Anterior cingulate cortex (tissue), 58 donors: ENCODE measurements at regions not wholly inside any gene's neighbourhood (a gene's known extent, or its start where the extent isn't known, plus 50 kb on each side); places are given as distances from the start of the nearest gene placed in this dataset.

ENCODE experiments used
- DNase-seq, 58 donors: peaks; one replicate each; lab custom pipeline; 2025; lab: John Stamatoyannopoulos, UW

DNA sequence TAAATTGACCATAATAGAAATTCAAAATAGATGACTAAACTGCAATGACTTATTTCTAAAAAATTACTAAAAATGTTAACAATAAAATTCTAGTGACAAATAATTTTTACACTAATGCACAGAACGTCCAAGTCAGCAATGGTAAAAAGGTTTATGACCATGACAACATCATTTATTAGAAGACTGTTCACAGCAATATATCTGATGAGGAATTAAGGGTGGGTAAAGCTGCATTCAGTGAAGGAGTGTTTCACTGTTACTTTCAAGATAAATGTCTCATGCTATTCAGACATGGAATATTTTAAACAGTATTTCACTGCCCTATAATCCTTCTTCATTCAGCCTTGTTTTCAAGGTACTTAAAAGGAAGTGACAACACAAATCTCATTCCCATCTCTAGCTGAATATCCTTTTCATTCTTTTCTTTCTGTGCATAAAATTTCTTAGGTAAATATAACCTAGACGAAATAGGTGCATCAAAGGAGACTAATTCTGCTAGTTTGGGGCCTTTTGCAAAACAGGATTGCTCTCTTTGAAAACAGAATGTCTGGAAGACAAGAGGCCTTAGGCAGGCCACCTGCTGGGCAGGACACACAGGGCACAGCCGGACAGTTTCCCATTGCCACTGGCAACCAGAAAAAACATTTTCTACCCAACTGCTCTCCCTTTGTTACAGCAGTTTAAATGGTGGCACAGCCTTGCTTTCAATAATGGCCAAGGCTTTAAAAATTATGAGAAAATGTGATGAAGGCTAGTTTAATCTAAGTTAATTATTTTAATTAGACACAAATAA lies 600.3 kb downstream of the SPRY1 start:
- DNase-seq: peak in 12 of 58 donors; percentile 1 to 60 (median 10)

- DNase-seq: no peak
These were observed 601.3 kb downstream of the SPRY1 start for GRCh38 chr4:123997776-123998449.

DNA sequence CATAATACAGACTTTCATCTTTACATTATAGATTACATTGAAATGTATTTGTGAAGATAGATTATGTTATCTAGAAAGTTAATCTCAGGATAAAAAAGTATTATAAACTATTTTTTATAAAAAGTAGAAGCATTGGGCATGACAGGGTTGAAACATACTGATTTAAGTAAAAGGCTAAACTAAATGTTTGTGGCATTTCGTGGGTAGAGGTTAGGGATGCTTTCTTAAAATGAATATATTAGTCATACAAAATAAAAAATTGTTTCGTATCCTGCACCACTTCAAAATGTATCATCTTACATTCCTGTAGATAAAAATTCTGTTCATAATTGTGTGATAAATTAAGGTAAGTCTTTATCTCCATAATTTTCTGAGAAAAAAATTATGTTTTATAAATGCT lies 603.6 kb downstream of the SPRY1 start:
- no peak for DNase-seq

GRCh38 chr4:124015766-124016165 lies 619.2 kb downstream of the SPRY1 start:
- no peak for DNase-seq

DNA sequence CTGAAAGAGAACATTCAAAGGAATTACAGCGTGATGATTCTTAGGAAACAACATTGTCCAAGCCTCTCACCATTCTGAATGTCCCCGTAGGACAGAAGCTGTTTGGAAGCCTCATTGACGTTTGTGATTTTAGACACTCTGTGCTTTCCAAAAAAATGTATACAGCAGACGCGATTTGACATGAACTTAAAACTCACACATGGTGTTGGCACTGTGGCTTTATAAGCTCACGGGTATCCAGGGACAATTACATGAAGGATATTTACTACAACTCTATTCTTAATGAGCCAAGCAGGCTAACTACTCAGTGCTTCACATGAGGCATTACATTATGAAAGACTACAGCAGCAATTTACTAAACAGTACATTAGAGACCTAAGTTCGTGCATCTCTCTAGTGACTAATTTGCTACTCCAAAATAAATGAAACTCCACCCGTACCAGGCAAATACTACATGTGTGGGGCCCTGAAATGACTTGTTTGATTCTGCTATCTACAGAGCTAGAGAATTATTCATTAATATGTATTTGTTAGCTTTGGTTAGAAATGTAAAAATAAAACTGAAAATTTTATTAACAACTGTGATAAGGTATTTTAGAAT lies 620.7 kb downstream of the SPRY1 start:
- no peak for DNase-seq

- peak in 4 of 58 donors; percentile 0 to 15 (median 4) for DNase-seq
These were observed 622.1 kb downstream of the SPRY1 start for GRCh38 chr4:124018383-124019317.

- no peak for DNase-seq
These were observed 623.4 kb downstream of the SPRY1 start for GRCh38 chr4:124019749-124020549.

- DNase-seq: no peak
These were observed 628.4 kb downstream of the SPRY1 start for GRCh38 chr4:124025000-124025399.

DNA sequence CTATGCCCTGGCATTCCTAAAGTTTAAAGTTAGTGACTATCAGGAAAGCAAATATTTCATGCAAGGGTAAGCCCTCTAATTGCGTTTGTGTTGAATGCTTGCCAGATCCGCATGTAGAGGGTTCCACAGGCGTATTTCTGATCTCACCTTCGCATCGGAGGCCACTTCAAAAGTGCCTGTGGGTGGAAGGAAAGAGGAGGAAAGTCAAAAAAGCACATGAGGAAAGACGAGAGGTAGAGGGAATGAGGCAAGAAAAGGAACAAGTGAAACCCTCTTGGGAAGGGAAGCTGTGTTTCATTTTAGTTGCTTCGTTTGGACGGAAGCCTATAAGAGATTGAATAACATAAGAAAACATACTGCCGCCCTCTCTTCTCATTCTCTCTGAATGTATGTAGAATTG lies 628.8 kb downstream of the SPRY1 start:
- no peak for DNase-seq

DNA sequence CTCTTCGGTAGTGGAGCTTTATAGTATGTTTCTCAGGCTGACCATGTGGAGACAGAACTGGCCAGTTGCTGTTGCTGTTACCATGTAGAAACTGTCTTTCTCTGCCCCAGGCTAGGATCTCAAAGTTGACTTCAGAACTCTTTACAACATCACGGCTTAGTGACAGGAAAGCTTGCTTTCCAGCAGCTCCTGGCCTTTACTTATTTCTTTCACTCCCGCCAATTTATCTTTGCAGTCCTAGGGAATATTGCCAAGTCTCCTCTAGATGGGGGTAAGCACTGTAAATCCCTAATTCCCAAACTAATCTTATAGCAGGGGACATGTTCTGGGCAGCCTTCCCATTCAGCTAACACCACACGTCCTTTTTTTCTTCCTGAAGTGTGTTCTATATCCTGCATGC lies 631.6 kb downstream of the SPRY1 start:
- DNase-seq: no peak

DNA sequence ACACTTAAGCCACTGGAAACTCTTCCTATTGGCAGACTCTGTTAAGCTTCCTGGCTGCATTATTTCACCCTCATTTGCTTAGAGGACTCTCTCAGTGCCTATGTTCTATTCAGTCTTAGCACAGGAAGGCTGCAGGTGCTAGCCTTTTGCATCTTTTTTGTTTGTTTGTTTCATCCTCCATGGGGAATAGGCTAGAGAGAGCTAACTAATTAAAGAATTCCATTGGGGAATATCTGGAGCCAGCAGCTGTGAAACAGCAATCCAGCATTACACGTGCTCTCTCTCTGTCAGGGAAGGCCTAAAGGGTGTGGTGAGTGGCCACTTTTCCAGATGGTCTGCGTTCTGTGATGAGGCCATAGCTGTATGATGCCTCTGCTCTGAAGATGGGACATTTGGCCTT lies 633.6 kb downstream of the SPRY1 start:
- no peak for DNase-seq

DNA sequence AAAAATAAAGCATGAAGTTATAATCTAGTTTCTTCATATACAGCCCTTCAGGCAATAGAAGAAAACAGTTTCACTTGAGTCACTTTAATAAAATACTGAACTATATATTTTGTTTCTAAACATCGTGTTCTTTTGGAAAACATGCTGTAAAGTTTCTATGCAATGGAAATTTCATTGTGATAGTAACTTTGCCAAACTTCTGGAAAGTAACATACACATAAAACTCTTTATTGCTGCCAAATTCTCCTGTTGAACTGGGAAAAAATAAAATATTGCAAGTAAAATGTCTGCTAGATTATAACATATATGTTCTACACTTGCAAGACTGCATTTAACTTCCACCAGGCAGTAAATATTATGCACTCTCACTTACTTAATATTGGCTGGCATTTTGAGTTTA lies 635.4 kb downstream of the SPRY1 start:
- DNase-seq: no peak

GRCh38 chr4:124035364-124036041 lies 638.9 kb downstream of the SPRY1 start:
- DNase-seq: no peak

GRCh38 chr4:124037236-124037635 lies 640.6 kb downstream of the SPRY1 start:
- DNase-seq: no peak

GRCh38 chr4:124044330-124044729 lies 647.7 kb downstream of the SPRY1 start:
- DNase-seq: no peak

DNA sequence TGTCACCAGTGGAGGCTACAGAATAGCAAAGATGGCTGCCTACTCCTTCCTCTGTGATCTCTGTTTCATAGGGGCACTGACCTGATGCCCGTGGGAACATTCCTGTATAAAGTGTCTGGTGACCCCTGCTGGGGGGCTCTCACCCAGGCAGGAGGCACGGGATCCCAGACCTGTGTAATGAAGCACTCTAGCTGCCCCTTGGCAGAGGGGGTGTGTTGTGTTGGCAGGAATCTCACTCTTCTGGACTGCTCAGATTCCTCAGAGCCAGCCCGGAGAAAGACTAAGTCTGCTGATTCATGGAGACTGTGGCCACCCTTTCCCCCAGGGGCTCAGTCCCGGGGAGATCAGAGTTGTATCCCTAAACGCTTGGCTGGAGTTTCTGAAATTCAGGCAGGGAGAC lies 648.3 kb downstream of the SPRY1 start:
- no peak for DNase-seq

DNA sequence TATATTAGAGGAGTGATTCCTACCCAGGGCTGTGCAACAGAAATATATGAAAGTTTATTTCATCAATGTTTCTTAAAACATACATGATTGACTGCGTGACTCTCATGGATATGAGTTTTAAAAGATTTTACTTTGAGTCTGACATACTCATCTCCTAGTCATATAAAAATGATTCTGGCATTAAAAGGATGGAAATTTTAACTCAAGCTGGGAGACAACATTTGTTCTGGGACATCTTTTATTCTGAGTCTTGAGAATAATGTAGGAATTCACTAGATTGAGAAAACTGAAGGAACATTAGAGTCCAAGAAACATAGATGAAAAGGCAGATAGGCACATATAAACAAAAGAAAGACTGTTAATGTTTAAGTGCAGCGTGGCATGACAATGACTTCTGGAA lies 649.6 kb downstream of the SPRY1 start:
- DNase-seq: no peak

DNA sequence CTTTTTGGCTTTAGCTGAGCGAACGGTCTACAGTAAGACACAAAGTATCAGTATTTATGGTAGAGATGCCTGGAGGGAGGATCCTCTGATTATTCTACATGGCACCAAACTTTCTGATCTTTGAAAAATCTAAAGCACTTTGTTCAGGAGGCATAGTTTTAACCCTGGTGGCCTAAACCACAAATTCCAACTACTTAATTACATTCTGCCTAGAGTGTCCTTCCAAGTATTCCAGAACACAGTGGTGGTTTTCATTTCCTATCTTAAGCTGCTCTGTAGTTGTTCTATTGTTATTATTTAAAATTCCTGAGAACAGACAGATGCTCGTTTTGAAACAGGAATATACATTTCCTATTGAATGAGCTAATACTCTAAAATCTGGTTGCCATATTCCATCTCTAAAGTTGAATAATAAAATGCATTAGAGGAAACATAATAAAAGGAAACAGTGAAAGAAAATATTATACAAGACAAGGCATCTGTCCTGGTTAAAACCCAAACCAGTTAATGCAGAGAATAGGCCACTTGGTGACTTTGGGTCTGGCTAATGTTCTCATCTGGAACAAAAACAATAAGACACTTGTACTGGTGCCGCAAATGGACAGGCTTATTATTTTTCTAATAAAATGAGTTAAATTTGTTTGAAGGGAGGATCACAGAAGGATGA lies 657.4 kb downstream of the SPRY1 start:
- no peak for DNase-seq

DNA sequence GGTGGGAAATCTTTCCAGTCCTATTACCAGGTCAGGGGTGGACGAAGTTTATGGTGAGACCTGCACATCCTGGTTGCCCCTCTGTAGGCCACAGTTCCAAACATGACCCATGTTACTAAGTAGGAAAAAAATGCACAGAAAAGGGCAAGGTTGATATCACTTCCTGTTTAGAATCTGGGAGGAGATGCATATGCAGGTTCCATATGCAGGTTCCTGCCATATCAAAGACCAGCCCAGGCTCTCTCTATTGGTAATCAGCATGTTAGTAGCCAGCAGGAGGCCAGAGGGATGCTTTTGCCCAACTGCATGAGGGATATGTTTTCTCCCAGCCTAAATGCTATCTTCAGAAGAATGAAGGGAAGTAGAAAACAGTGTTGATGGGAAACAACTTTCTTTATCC lies 657.2 kb downstream of the ANKRD50 start:
- no peak for DNase-seq
